ENCODE measurements at regions not wholly inside any gene's neighbourhood (a gene's known extent, or its start where the extent isn't known, plus 50 kb on each side); places are given as distances from the start of the nearest gene placed in this dataset.

GRCh38 chrX:10773318-10773717 is 152.9 kb upstream of the MID1 start:
- H3K27me3 ChIP-seq (ENCODE audit: control insufficient read depth, insufficient read depth, low read length): no peaks in the 10 kb centered on the region
- no peak overlapping the region for H3K4me2 ChIP-seq (ENCODE audit: low read length)
- peak overlapping the region; percentile 2 for H3K27ac ChIP-seq
- H3K36me3 ChIP-seq (ENCODE audit: control insufficient read depth, insufficient read depth, low read length): no peaks in the 10 kb centered on the region
- TF ChIP-seq CTCF (IDR thresholded peaks at IDR 0.05): no peak
- H2AFZ ChIP-seq: peak overlapping the region; percentile 53
- no peak overlapping the region for H3K4me3 ChIP-seq (ENCODE audit: low read depth, low read length)
- H3K79me2 ChIP-seq: no peaks in the 10 kb centered on the region
- peaks cover 4% of the 10 kb centered on the region for H3K4me1 ChIP-seq
- no peaks in the 10 kb centered on the region for H3K9me3 ChIP-seq (ENCODE audit: control insufficient read depth, low read length)
- H3K9ac ChIP-seq: no peak overlapping the region

- H3K79me2 ChIP-seq: no peaks in the 10 kb centered on the region
- no peak overlapping the region for H3K9ac ChIP-seq
- no peak overlapping the region for H3K27ac ChIP-seq
- H2AFZ ChIP-seq: no peak overlapping the region
- no peak overlapping the region for H3K4me2 ChIP-seq (ENCODE audit: low read length)
- H3K4me3 ChIP-seq (ENCODE audit: low read depth, low read length): no peak overlapping the region
- no peaks in the 10 kb centered on the region for H3K36me3 ChIP-seq (ENCODE audit: control insufficient read depth, insufficient read depth, low read length)
- H3K27me3 ChIP-seq (ENCODE audit: control insufficient read depth, insufficient read depth, low read length): no peaks in the 10 kb centered on the region
- no peak for TF ChIP-seq CTCF (IDR thresholded peaks at IDR 0.05)
- no peaks in the 10 kb centered on the region for H3K4me1 ChIP-seq
- H3K9me3 ChIP-seq (ENCODE audit: control insufficient read depth, low read length): no peaks in the 10 kb centered on the region
Measured at GRCh38 chrX:10781847-10782530, 161.6 kb upstream of the MID1 start.

GRCh38 chrX:10783451-10783995 is 163.1 kb upstream of the MID1 start:
- Histone ChIP-seq H2AFZ (no peak overlapping the region), H3K27me3 (ENCODE audit: control insufficient read depth, insufficient read depth, low read length) (no peaks in the 10 kb centered on the region), H3K4me2 (ENCODE audit: low read length) (no peak overlapping the region), H3K4me3 (ENCODE audit: low read depth, low read length) (no peak overlapping the region), H3K27ac (no peak overlapping the region), H3K36me3 (ENCODE audit: control insufficient read depth, insufficient read depth, low read length) (no peaks in the 10 kb centered on the region), H3K9ac (no peak overlapping the region), H3K9me3 (ENCODE audit: control insufficient read depth, low read length) (no peaks in the 10 kb centered on the region), H3K79me2 (no peaks in the 10 kb centered on the region), H3K4me1 (no peaks in the 10 kb centered on the region)
- no peak for TF ChIP-seq CTCF (IDR thresholded peaks at IDR 0.05)

- no peaks in the 10 kb centered on the region for H3K9me3 ChIP-seq (ENCODE audit: control insufficient read depth, low read length)
- no peak overlapping the region for H3K4me2 ChIP-seq (ENCODE audit: low read length)
- no peaks in the 10 kb centered on the region for H3K36me3 ChIP-seq (ENCODE audit: control insufficient read depth, insufficient read depth, low read length)
- no peak overlapping the region for H3K9ac ChIP-seq
- no peak overlapping the region for H3K27ac ChIP-seq
- no peaks in the 10 kb centered on the region for H3K79me2 ChIP-seq
- H2AFZ ChIP-seq: no peak overlapping the region
- no peak for TF ChIP-seq CTCF (IDR thresholded peaks at IDR 0.05)
- H3K27me3 ChIP-seq (ENCODE audit: control insufficient read depth, insufficient read depth, low read length): no peaks in the 10 kb centered on the region
- no peaks in the 10 kb centered on the region for H3K4me1 ChIP-seq
- no peak overlapping the region for H3K4me3 ChIP-seq (ENCODE audit: low read depth, low read length)
Measured at GRCh38 chrX:10787264-10787663, 166.9 kb upstream of the MID1 start.

GRCh38 chrX:10794203-10794630 is 173.8 kb upstream of the MID1 start:
- Histone ChIP-seq H3K9ac (no peak overlapping the region), H3K4me2 (ENCODE audit: low read length) (no peak overlapping the region), H3K27ac (no peak overlapping the region), H3K79me2 (no peaks in the 10 kb centered on the region), H3K9me3 (ENCODE audit: control insufficient read depth, low read length) (no peaks in the 10 kb centered on the region), H3K4me1 (peaks cover 2% of the 10 kb centered on the region), H2AFZ (no peak overlapping the region), H3K4me3 (ENCODE audit: low read depth, low read length) (no peak overlapping the region), H3K27me3 (ENCODE audit: control insufficient read depth, insufficient read depth, low read length) (no peaks in the 10 kb centered on the region), H3K36me3 (ENCODE audit: control insufficient read depth, insufficient read depth, low read length) (no peaks in the 10 kb centered on the region)
- no peak for TF ChIP-seq CTCF (IDR thresholded peaks at IDR 0.05)
